Activated naive CD4-positive, alpha-beta T cell treated with anti-CD3 and anti-CD28 coated beads, Interleukin-2, amount 50 U/mL, for 24 hours (primary cell): ENCODE measurements at regions not wholly inside any gene's neighbourhood (a gene's known extent, or its start where the extent isn't known, plus 50 kb on each side); places are given as distances from the start of the nearest gene placed in this dataset.

ENCODE experiments used
- H3K27ac Mint-ChIP-seq: one replicate; pipeline ENCODE4 v1.8.0; 2021; ENCODE audit warnings: mild to moderate bottlenecking, mixed read lengths
- H3K27me3 Mint-ChIP-seq: one replicate; pipeline ENCODE4 v1.8.0; 2021; ENCODE audit warnings: mixed read lengths
- H3K36me3 Mint-ChIP-seq: one replicate; pipeline ENCODE4 v1.8.0; 2021; ENCODE audit warnings: mixed read lengths
- H3K4me1 Mint-ChIP-seq: one replicate; pipeline ENCODE4 v1.8.0; 2021; ENCODE audit warnings: mixed read lengths
- H3K4me3 Mint-ChIP-seq: one replicate; pipeline ENCODE4 v1.8.0; 2021; ENCODE audit warnings: mild to moderate bottlenecking, mixed read lengths
- H3K9me3 Mint-ChIP-seq: one replicate; pipeline ENCODE4 v1.8.0; 2021; ENCODE audit warnings: mixed read lengths

DNA sequence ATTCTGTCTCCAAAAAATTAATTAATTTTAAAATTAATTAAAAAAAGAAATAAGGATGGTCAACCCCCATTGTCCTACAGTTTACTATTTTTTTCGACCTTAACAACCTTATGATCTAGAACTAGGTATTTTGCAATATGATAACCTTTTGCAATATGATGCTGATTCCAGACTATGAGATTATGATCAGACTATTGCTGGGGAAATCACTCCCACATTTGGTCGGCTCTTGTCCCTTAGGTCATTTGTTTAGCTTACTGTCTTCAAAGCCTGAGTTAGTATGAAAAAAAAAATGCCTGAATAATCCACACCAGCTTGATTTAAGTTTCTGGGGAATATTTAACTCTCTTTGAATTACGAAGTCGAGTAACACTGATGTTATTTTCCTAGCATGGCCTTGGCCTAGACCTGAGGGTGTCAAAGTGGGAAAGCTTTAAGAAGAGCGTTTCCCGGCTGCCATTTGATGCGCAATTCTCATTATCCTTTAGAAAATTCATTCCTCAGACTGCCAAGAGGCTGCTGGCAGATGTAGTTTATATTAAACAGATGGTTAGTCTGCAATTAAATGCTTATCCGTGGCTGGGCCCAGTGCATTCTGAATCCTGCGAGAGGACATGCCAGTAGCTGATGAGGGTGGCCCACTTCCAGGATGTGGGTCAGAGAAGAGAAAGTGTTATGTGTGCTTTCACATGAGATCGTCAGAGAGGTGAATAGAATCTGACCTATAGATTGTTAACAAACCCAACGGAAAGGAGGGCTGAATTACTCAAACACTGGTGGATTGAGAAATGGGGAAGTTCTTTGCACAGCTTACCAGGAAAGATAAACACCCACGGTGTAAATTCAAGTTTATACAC lies 496.0 kb upstream of the THBS1 start:
- no peaks in the 10 kb centered on the region for H3K9me3 Mint-ChIP-seq
- H3K36me3 Mint-ChIP-seq, result no peaks in the 10 kb centered on the region
- H3K4me3 Mint-ChIP-seq, result no peak overlapping the region
- H3K27me3 Mint-ChIP-seq, result peaks cover 8% of the 10 kb centered on the region
- no peak overlapping the region for H3K27ac Mint-ChIP-seq
- H3K4me1 Mint-ChIP-seq, result no peaks in the 10 kb centered on the region

DNA sequence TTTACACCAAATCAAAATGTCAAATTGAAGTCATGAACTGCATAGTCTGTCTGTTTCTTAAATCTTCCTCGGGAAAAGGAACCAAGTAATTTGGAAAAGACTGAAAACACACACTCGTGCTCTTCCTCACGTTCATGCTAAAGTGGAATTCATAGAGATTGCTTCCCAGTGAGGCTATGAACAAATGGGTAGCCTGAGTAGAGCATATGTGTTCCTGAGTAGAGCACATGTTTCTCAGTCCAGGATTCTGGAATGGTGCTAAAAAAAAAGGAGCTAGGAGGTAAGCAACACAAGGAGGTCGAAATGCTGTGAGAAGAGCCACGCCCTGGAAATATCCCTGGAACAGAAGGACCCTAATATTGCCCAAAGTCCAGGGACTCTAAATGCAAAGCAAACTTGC lies 494.2 kb upstream of the THBS1 start:
- Mint-ChIP-seq H3K9me3 (no peaks in the 10 kb centered on the region), H3K36me3 (no peaks in the 10 kb centered on the region), H3K27ac (no peak overlapping the region), H3K4me1 (no peaks in the 10 kb centered on the region), H3K4me3 (no peak overlapping the region), H3K27me3 (peaks cover 6% of the 10 kb centered on the region)

DNA sequence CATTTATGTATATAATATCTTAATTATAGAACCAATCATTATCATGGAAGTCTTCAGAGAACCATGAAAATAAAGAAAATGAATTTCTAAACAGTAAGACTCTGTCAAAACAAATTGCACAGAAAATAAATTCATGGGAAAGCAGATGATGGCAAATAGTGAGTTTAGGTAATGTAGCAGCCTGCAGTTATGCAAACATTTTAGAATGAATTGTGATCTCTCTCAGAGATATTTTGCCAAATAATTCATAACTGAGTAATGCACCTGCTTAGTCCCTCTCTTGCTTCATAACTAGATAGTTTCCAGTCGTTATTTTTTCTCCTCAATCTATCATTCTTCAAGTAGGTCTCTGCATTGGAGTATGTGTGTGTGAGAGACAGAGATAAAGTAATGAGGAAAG lies 492.7 kb upstream of the THBS1 start:
- Mint-ChIP-seq H3K4me1 (no peaks in the 10 kb centered on the region), H3K27me3 (peaks cover 6% of the 10 kb centered on the region), H3K27ac (no peak overlapping the region), H3K9me3 (no peaks in the 10 kb centered on the region), H3K36me3 (no peaks in the 10 kb centered on the region), H3K4me3 (no peak overlapping the region)

DNA sequence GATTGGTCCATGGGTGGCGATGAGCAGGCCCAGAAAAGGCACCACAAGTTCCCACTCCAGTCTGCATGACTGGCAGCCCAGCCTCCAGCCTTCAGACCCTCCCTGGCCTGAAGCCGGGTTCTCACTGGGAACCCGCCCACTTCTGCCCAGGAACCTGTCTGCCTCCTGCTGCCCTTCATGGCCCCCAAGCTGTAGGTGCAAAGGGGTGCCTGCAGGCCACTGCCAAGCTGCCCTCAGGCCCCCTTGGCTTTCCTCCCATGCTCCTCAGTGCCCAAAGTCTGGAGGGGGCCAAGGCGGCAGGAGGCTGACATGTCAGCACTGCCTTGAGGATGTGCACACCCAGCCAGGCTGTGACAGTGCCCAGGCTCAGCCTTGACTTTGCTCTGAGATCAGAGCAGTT lies 488.5 kb upstream of the THBS1 start:
- Mint-ChIP-seq H3K36me3 (no peaks in the 10 kb centered on the region), H3K27me3 (peaks cover 2% of the 10 kb centered on the region), H3K4me1 (no peaks in the 10 kb centered on the region), H3K4me3 (no peak overlapping the region), H3K9me3 (no peaks in the 10 kb centered on the region), H3K27ac (no peak overlapping the region)

DNA sequence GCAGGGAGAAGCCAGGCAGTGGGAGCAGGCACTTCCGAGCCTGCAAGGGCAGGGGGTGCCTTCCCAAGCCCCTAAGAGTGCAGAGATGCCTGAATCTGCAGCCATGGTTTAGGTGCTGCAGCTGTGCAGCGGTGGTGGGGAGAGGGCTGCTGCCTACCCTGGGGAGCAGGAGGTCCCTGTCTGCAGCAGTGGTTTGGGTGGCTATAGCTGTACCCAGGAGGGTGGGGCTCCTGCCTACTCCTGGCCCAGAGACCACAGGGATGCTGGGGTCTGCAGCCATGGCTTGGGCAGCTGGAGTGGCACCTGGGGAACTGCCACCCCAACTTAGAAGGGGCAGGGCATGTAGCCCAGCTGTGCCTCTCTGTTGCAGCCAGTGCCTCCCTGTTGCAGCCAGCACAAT lies 488.1 kb upstream of the THBS1 start:
- Mint-ChIP-seq H3K36me3 (no peaks in the 10 kb centered on the region), H3K4me1 (no peaks in the 10 kb centered on the region), H3K9me3 (no peaks in the 10 kb centered on the region), H3K27ac (no peak overlapping the region), H3K4me3 (no peak overlapping the region), H3K27me3 (peaks cover under 1% of the 10 kb centered on the region)

DNA sequence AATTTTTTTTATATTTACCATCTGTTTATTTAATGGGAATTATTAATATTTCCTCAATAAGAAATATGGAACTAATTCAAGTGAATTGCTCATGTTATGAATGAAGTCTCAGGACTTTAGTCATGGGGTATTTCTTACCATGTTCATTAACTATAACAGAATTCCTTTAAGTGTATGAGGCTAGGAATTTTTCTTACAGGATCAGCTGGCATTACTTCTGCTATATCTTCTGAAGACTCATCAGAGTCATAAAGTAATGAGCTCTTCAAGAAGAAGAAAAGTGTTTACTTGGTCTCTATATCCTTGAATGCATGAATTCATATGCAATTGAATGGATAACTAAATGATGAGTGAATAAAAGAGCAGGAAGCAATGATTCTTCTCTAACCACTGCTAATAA lies 486.8 kb upstream of the THBS1 start:
- H3K9me3 Mint-ChIP-seq, result no peaks in the 10 kb centered on the region
- peaks cover 3% of the 10 kb centered on the region for H3K27me3 Mint-ChIP-seq
- no peak overlapping the region for H3K27ac Mint-ChIP-seq

DNA sequence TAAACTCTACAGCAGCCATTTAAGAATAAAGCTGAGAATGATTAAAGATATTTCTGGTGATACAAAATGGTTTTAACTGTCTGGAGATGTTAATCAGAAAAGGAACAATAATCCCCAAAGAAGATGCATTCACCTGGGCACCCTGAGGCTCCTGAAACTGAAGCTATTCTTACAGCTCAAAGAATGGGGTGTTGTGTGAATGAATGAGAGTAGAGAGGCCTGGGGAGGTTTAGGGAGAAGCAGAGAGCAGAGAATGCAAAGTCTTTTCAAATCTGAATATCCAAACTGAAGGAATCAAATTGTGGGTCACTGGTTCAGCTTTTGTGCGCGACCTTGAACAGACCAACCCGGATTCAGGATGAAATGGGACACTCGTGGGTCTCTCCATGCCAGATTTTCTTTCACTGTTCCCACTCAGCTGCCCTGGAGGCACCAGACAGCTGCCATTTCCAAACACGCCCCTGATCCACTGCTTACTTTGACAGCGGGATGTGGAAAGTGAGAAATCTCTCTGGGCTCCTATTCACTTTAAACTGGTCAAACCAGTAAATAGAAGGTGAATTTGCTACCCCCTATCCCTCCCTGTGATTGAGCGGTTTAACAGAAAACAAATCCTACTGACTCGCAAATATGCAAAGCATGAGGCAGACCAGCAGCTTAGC lies 485.5 kb upstream of the THBS1 start:
- Mint-ChIP-seq H3K36me3 (no peaks in the 10 kb centered on the region), H3K4me1 (no peaks in the 10 kb centered on the region), H3K4me3 (no peak overlapping the region), H3K9me3 (no peaks in the 10 kb centered on the region), H3K27ac (no peak overlapping the region), H3K27me3 (peaks cover 4% of the 10 kb centered on the region)

More for the DNA sequence above, 486.8 kb upstream of the THBS1 start:
- Mint-ChIP-seq H3K4me1 (no peaks in the 10 kb centered on the region), H3K4me3 (no peak overlapping the region), H3K36me3 (no peaks in the 10 kb centered on the region)

DNA sequence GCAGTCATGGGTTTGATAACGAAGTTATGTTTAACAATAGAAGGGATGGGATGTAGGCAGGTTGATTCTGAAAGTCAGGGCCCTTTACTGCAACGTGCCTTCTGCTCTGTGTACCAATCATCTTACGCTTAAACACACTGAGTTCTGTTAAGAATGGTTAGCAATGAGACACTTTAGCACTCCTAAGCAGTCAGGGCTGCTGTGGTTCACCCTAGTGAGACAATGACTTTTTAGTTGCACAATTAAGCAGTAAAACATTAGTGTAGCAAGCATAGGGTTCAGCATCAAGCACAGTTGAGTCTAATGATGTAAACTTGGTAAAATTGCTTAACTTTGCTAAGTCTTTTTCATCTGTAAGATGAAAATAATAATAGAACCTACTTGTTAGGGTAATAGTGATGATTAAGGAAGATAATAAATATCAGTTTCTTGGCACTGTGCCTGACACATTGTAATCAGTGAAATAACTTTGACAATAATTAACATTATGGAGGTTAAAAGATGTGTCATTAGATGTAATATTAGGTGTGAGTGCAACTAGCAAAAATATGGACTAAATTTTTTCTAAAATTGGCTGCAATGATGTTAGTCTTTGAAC lies 484.2 kb upstream of the THBS1 start:
- no peaks in the 10 kb centered on the region for H3K4me1 Mint-ChIP-seq
- H3K27me3 Mint-ChIP-seq, result peaks cover 6% of the 10 kb centered on the region
- no peak overlapping the region for H3K4me3 Mint-ChIP-seq
- no peaks in the 10 kb centered on the region for H3K36me3 Mint-ChIP-seq
- H3K27ac Mint-ChIP-seq, result no peak overlapping the region
- no peaks in the 10 kb centered on the region for H3K9me3 Mint-ChIP-seq

DNA sequence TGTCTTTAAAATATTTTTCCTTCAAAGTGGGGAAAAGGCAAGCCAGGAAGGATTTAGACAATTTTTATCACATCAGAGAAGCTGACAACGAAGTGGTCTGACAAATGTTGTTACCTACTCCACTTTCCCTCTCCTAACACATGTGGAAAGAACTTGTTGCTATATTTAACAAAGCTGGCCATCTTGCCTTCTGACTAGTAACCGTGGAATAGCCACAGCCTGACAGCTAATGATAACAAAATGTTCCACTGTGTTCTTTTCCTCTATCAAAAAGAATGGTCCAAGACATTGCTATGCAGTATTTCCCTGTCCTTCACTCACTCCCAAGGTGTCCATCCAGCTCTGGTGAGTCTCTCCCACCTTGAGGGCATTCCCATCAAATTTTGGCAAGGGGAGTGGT lies 481.4 kb upstream of the THBS1 start:
- H3K27me3 Mint-ChIP-seq, result peaks cover 6% of the 10 kb centered on the region

DNA sequence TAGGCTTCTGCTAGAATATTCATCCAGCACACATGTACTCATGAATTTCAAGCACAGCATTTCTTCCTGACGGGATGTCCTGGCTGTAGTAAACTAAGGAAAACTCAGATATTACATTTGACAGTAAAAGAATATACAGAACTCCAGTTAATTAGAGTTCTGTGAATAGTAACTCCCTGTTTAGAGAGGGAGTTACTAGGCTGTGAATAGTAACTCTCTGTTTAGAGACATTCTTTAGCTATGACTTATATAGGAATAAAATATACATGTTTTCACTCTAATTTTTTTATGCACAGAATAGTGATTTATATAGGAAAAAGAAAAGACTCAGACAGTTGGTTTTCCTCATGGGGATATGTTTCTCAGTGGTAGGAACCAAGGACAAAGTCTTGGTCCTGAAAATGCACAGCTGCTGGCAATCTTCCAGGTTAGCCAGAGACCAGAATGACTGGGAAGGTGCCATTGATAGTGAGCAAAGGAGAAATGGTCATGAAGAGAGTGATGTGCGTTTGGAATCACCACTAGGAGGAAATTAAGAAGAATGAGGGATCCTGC lies 480.7 kb upstream of the THBS1 start:
- Mint-ChIP-seq H3K4me1 (no peaks in the 10 kb centered on the region), H3K27me3 (peaks cover 6% of the 10 kb centered on the region), H3K4me3 (no peak overlapping the region), H3K27ac (no peak overlapping the region), H3K36me3 (no peaks in the 10 kb centered on the region), H3K9me3 (peaks cover 6% of the 10 kb centered on the region)

More for the DNA sequence above, 481.4 kb upstream of the THBS1 start:
- Mint-ChIP-seq H3K27ac (no peak overlapping the region), H3K4me1 (no peaks in the 10 kb centered on the region), H3K36me3 (no peaks in the 10 kb centered on the region), H3K9me3 (peaks cover 6% of the 10 kb centered on the region), H3K4me3 (no peak overlapping the region)

DNA sequence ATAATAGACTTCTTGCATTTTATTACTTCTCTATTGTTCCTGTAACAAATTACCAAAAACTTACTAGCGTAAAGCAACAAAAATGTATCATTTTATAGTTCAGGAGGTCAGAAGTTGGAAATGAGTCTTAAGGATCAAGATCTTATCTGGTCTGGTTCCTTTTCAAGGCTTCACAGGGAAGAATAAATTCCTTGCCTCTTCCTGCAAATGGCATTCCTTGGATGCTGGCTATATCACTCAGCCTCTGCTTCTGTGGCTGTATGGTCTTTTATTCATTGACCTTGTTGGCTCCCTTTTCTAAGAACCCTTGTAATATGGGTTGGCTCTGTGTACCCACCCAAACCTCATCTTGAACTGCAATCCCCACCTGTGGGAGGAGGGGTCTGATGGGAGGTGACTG lies 478.4 kb upstream of the THBS1 start:
- H3K27me3 Mint-ChIP-seq, result peaks cover 6% of the 10 kb centered on the region

DNA sequence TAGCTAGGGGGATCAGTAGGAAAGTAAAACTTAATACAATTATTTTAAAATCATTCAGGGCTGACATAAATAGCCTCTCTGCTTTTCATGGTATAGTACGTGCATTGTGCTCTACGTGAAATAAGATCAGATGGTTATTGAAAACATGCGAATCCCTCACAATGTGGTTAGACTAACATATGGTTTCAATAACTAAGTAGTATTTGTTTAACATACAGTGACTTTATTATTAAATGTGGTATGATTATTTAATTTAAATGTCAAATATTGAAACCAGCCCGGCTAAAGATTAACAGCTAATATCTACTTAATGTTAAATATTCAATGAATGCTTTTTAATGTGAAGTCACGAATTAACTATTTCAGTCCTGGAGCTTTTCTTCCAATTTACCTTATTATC lies 473.9 kb upstream of the THBS1 start:
- Mint-ChIP-seq H3K9me3 (peaks cover 6% of the 10 kb centered on the region), H3K27me3 (peaks cover 2% of the 10 kb centered on the region), H3K4me1 (no peaks in the 10 kb centered on the region), H3K4me3 (no peak overlapping the region), H3K27ac (no peak overlapping the region), H3K36me3 (no peaks in the 10 kb centered on the region)

More for the DNA sequence above, 478.4 kb upstream of the THBS1 start:
- H3K9me3 Mint-ChIP-seq, result peaks cover 6% of the 10 kb centered on the region
- H3K4me1 Mint-ChIP-seq, result no peaks in the 10 kb centered on the region
- H3K4me3 Mint-ChIP-seq, result no peak overlapping the region
- H3K36me3 Mint-ChIP-seq, result no peaks in the 10 kb centered on the region
- no peak overlapping the region for H3K27ac Mint-ChIP-seq

DNA sequence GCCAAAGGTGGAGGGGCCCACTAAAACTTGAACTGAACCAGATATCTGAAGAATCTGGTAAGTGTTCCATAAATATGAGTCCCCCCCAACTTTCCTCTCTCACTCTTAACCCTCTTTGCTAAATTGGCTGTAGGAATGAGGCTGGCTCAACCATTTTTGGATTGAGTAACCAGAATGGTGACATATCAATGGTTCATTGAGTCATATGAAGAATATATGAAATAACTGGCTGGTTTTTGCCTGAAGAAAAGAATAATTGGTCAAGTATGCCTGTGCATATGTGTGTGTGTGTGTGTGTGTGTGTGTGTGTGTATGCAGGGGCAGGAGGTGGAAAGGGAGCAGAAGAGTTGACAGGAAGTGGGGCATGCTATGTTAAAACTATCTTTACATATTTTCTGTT lies 472.9 kb upstream of the THBS1 start:
- H3K27ac Mint-ChIP-seq, result no peak overlapping the region
- peaks cover 4% of the 10 kb centered on the region for H3K9me3 Mint-ChIP-seq
- H3K4me3 Mint-ChIP-seq, result no peak overlapping the region
- H3K4me1 Mint-ChIP-seq, result no peaks in the 10 kb centered on the region
- no peaks in the 10 kb centered on the region for H3K36me3 Mint-ChIP-seq
- H3K27me3 Mint-ChIP-seq, result peaks cover 2% of the 10 kb centered on the region

DNA sequence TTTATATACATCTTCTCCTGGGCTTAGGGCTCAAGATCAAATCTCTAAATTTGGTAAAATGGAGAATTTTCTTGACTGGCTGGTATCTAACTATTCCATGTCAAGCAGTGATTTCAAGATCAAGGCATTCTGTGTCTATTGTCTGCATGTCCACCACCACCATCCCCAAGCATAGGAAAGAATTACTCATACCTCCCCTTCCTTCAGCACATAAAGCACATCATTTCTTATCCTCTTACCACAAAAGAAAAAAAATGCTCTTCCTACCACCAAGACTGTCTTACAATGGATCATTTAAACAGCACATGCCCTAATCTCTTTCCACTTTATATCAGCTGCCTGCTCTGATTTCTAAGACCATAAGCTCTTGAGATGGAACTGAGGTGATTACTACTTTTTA lies 470.5 kb upstream of the THBS1 start:
- H3K36me3 Mint-ChIP-seq, result no peaks in the 10 kb centered on the region
- no peak overlapping the region for H3K4me3 Mint-ChIP-seq
- H3K4me1 Mint-ChIP-seq, result no peaks in the 10 kb centered on the region
- H3K27ac Mint-ChIP-seq, result no peak overlapping the region
- H3K9me3 Mint-ChIP-seq, result no peaks in the 10 kb centered on the region
- peaks cover 8% of the 10 kb centered on the region for H3K27me3 Mint-ChIP-seq

DNA sequence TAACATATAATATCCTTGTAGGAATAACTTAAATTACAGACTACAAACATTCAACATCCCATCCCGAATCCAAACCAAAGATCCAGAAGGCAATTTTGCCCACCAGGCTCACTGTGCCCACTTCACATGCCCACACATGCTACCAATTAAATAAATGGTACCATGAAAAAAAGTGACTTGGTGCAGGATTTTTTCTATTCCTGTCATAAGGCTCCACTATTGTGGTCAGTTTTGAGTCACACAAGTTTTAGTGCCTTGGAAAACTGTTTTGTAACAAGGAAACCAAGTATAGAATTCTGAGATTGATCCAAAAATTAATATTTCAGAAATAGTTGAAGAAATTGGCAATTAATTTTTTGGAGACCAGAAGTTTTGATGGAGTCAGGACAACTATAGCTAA lies 470.1 kb upstream of the THBS1 start:
- Mint-ChIP-seq H3K27ac (no peak overlapping the region), H3K4me1 (no peaks in the 10 kb centered on the region), H3K27me3 (peaks cover 8% of the 10 kb centered on the region), H3K4me3 (no peak overlapping the region), H3K9me3 (no peaks in the 10 kb centered on the region), H3K36me3 (no peaks in the 10 kb centered on the region)

DNA sequence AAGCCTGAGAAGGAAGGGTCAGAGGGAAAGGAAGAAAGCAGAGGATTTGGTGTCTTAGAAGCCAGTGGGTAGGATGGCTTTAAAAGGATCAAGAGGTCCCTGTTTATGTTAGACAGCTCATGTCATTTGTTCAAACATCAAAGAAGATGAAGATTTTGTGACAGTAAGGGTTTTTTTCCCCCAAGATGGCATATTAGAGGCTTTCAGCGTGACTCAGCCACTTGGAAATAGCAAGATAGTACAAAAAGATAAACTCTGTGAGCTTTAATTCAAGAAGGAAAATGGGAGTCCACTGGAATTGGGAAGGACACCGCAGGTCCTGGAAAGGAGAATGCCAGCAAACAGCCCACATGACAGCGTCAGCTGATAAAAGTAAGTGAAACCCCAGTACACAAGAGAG lies 467.1 kb upstream of the THBS1 start:
- Mint-ChIP-seq H3K36me3 (peaks cover 2% of the 10 kb centered on the region), H3K27ac (no peak overlapping the region), H3K4me3 (no peak overlapping the region), H3K27me3 (peaks cover 16% of the 10 kb centered on the region), H3K9me3 (peaks cover 19% of the 10 kb centered on the region), H3K4me1 (no peaks in the 10 kb centered on the region)
